Choroid plexus epithelial cell (primary cell): ENCODE measurements at regions not wholly inside any gene's neighbourhood (a gene's known extent, or its start where the extent isn't known, plus 50 kb on each side); places are given as distances from the start of the nearest gene placed in this dataset.

Experiments used
- DNase-seq: peaks from one replicate; pipeline ENCODE4 v3.0.0-alpha.2; 2010; ENCODE audit warnings: low read depth
- H3K4me3 ChIP-seq: 2 replicates; pipeline ENCODE4 v1.5.1; 2011; ENCODE audit warnings: low read depth, mild to moderate bottlenecking, control low read depth, low read length, moderate library complexity
- CTCF ChIP-seq: conservative IDR thresholded peaks from 2 replicates; pipeline ENCODE4 v1.5.1; 2011; ENCODE audit warnings: low read depth, mild to moderate bottlenecking, control low read depth, inconsistent platforms, low read length, moderate library complexity

GRCh38 chr6:153594871-153595270, 444.2 kb upstream of the OPRM1 start:
- no peak for DNase-seq
- H3K4me3 ChIP-seq: no peak overlapping the region
- no peak for TF ChIP-seq CTCF

- no peak for TF ChIP-seq CTCF
- no peak overlapping the region for H3K4me3 ChIP-seq
- no peak for DNase-seq
These were observed 447.9 kb upstream of the OPRM1 start for GRCh38 chr6:153591159-153591558.

GRCh38 chr6:153590411-153590810, 448.6 kb upstream of the OPRM1 start:
- no peak overlapping the region for H3K4me3 ChIP-seq
- no peak for DNase-seq
- no peak for TF ChIP-seq CTCF

- H3K4me3 ChIP-seq: no peak overlapping the region
- no peak for TF ChIP-seq CTCF
- no peak for DNase-seq
These were observed 450.7 kb upstream of the OPRM1 start for GRCh38 chr6:153588330-153588729.

GRCh38 chr6:153583685-153584084, 452.6 kb upstream of the RGS17 start:
- no peak overlapping the region for H3K4me3 ChIP-seq
- TF ChIP-seq CTCF: no peak
- no peak for DNase-seq

GRCh38 chr6:153580776-153581175, 449.7 kb upstream of the RGS17 start:
- no peak for DNase-seq
- TF ChIP-seq CTCF: no peak

GRCh38 chr6:153575528-153575927, 444.4 kb upstream of the RGS17 start:
- no peak overlapping the region for H3K4me3 ChIP-seq
- TF ChIP-seq CTCF: no peak
- no peak for DNase-seq

More at GRCh38 chr6:153580776-153581175, 449.7 kb upstream of the RGS17 start:
- no peak overlapping the region for H3K4me3 ChIP-seq
